Osteocyte (in vitro differentiated cells): ENCODE measurements at regions not wholly inside any gene's neighbourhood (a gene's known extent, or its start where the extent isn't known, plus 50 kb on each side); places are given as distances from the start of the nearest gene placed in this dataset.

Experiments used
- DNase-seq: peaks from one replicate; pipeline ENCODE4 v3.0.0; 2021; ENCODE audit warnings: mixed read lengths; ENCODE audit not compliant: unreplicated experiment; ENCODE audit errors: extremely low spot score
- H3K27ac Mint-ChIP-seq: one replicate; pipeline ENCODE4 v1.8.0; 2021; ENCODE audit warnings: mild to moderate bottlenecking, mixed read lengths; ENCODE audit not compliant: unreplicated experiment
- H3K27me3 Mint-ChIP-seq: one replicate; pipeline ENCODE4 v1.8.0; 2021; ENCODE audit warnings: mixed read lengths; ENCODE audit not compliant: unreplicated experiment
- H3K36me3 Mint-ChIP-seq: one replicate; pipeline ENCODE4 v1.8.0; 2021; ENCODE audit warnings: mixed read lengths; ENCODE audit not compliant: unreplicated experiment
- H3K4me1 Mint-ChIP-seq: one replicate; pipeline ENCODE4 v1.8.0; 2021; ENCODE audit warnings: mixed read lengths; ENCODE audit not compliant: unreplicated experiment
- H3K4me3 Mint-ChIP-seq: one replicate; pipeline ENCODE4 v1.8.0; 2021; ENCODE audit warnings: mild to moderate bottlenecking, moderate library complexity, mixed read lengths; ENCODE audit not compliant: unreplicated experiment
- H3K9me3 Mint-ChIP-seq: one replicate; pipeline ENCODE4 v1.8.0; 2021; ENCODE audit warnings: mixed read lengths; ENCODE audit not compliant: unreplicated experiment
- CTCF ChIP-seq: fragments of 200-600 bp; sonication (generic); IDR thresholded peaks from 2 replicates; pipeline ENCODE4 v1.5.0; 2021; ENCODE audit warnings: antibody characterized with exemption, mild to moderate bottlenecking, moderate library complexity

- Mint-ChIP-seq H3K36me3 (no peaks in the 10 kb centered on the region), H3K4me1 (peaks cover 6% of the 10 kb centered on the region), H3K9me3 (peaks cover 9% of the 10 kb centered on the region), H3K27ac (no peak overlapping the region), H3K27me3 (no peaks in the 10 kb centered on the region), H3K4me3 (no peak overlapping the region)
- no peak for DNase-seq
- TF ChIP-seq CTCF, result no peak
These were observed 50.9 kb upstream of the WARS2 start for GRCh38 chr1:119191325-119191724.

GRCh38 chr1:119204197-119204960, 63.9 kb upstream of the WARS2 start:
- TF ChIP-seq CTCF, result no peak
- Mint-ChIP-seq H3K27me3 (no peaks in the 10 kb centered on the region), H3K9me3 (peaks cover 5% of the 10 kb centered on the region), H3K36me3 (no peaks in the 10 kb centered on the region), H3K27ac (no peak overlapping the region), H3K4me3 (no peak overlapping the region), H3K4me1 (peaks cover 2% of the 10 kb centered on the region)
- no peak for DNase-seq

GRCh38 chr1:119204961-119205357, 64.5 kb upstream of the WARS2 start:
- Mint-ChIP-seq H3K27me3 (no peaks in the 10 kb centered on the region), H3K27ac (no peak overlapping the region), H3K36me3 (no peaks in the 10 kb centered on the region), H3K4me1 (peaks cover 5% of the 10 kb centered on the region), H3K4me3 (no peak overlapping the region), H3K9me3 (no peaks in the 10 kb centered on the region)
- TF ChIP-seq CTCF, result no peak
- no peak for DNase-seq

DNA sequence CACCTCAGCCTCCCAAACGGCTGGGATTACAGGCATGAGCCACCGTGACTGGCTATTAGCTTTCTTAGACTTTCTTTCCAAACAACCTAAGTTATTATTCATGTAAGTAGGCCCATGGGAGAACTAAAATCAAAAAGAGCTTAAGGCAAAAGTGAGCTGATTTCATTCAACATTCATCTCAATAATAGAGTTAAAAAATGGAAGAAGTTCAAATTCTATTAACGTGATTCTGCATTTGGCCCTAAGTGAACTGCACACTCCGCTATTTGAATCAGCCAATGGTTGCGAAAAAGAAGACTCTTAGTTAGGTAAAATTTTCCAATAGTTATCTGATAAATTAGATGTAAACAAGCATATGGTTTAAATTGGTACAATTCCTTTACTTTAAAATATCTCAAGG, 68.6 kb upstream of the WARS2 start:
- H3K4me1 Mint-ChIP-seq, result peaks cover 13% of the 10 kb centered on the region
- H3K36me3 Mint-ChIP-seq, result no peaks in the 10 kb centered on the region
- no peak overlapping the region for H3K4me3 Mint-ChIP-seq
- no peak for TF ChIP-seq CTCF
- no peak for DNase-seq
- no peaks in the 10 kb centered on the region for H3K27me3 Mint-ChIP-seq
- H3K9me3 Mint-ChIP-seq, result peaks cover 4% of the 10 kb centered on the region
- H3K27ac Mint-ChIP-seq, result no peak overlapping the region

DNA sequence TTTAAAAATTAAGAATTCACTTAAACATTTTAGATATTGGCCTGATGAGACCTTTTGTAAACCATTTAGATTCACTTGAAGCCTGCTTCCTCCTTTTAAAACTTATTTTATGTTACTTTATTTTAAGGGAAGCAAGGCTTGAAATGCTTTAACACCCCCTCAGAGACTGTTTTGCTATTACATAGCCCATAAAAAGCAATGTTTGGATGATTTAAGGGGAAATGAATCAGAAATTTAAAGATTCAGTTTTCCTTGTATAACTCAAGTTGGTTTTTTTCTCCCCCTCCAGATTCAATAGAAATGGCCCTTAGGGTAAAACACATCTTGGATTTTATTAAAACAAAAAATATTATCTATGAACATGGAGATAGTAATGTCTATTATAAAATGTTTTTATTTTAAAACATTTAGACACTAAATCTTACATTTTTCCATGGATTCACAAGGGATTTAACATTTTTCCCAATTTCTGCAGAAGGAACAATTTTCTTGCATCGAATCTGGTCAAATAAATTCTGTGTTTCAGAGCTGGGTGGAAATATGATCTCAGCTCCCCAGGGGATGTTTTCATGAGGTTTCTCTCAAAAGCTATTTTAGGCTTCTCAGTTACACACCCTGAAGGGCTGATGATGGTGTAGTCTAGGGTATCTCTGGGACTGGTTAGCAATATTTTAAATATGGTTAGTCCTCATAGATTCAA, 69.3 kb upstream of the WARS2 start:
- H3K9me3 Mint-ChIP-seq, result peaks cover 4% of the 10 kb centered on the region
- no peak for DNase-seq
- no peaks in the 10 kb centered on the region for H3K36me3 Mint-ChIP-seq
- no peak overlapping the region for H3K4me3 Mint-ChIP-seq
- peaks cover 13% of the 10 kb centered on the region for H3K4me1 Mint-ChIP-seq
- H3K27ac Mint-ChIP-seq, result no peak overlapping the region
- no peaks in the 10 kb centered on the region for H3K27me3 Mint-ChIP-seq
- no peak for TF ChIP-seq CTCF
